HCEC 1CT (cell line): ENCODE measurements at regions not wholly inside any gene's neighbourhood (a gene's known extent, or its start where the extent isn't known, plus 50 kb on each side); places are given as distances from the start of the nearest gene placed in this dataset.

Source experiments
- DNase-seq: peaks from one replicate; pipeline ENCODE4 v3.0.0-alpha.2; 2017

DNA sequence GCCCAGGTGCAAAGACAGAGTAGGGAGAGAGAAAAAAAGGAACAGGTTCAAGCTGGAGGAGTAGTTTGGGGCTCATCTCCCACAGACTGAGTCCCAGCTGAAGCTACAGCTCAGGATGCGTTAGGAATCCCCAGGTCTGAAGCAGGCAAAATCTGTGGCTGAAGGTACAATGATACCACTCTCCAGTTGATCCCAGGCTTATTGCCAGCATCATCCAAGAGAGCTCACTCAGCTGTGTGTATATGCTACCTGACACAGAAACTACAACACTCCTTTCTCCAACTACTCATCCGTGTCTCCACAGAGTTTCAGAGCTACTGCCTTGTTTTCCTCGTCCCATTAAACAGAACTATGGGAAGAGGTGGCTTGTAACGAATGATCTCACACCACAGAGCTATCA is 851.3 kb downstream of the GRID1 start:
- no peak for DNase-seq

DNA sequence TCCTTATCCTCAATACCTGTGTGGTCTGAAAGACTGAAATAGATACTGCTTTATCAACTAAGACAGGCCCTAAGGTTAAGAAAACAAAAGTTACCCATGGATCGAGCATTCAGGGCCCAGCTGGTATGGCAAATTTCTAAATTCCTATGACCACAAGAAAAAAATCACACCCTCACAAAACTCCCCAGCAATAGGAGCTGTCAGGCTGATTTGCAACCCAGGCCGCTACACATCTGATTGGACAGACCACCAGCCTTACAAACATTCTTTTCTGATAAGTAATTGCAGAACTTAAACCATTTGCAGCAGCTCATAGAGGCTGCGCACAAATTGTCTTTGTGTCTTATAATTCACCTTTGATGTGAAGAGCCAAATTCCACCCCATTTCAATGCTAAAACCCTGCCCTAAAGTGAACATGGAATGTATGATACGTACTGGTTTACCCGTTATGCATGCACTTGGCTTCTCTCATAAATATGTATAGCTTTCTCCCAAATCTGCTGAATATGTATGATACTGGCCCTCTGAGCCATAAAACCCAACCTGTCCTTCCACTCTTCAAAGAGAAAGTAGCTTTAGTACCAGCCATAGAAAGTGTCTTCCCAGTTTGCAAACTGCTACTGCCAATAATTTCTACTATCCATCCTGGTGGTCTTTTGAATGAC is 842.5 kb downstream of the GRID1 start:
- DNase-seq, result no peak

DNA sequence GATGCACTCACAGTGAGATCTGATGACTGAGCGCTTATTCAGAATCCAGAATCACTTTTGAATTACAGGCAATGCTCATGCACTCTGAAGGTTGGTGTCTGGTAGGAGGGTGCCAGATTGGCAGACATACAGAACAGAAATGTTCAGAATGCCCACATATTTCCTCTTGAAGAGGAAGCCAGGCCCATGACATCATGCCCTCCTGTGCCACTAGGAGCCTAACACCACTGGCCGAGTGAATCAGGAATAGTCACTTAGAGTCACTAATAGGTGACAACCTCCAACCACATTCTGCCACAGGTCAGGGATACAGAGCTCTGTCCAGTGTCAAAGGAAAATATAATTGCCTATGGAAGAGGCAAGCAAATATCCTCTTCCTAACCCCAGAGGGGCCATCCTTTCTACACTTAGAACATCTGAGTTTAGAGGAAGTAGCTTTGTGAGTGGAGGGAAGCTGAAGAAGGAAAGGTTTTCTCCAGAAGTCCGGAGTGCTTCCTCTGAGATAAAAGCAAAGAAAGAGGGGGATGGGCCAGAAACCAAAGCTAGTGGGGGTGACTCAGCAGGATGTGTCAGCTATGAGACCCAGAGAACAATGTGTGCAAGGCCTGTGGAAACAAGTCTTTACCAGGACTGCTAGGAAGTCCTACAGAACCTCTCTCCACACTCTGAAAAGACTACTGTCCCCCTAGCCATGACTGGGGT is 838.8 kb downstream of the GRID1 start:
- DNase-seq, result no peak

DNA sequence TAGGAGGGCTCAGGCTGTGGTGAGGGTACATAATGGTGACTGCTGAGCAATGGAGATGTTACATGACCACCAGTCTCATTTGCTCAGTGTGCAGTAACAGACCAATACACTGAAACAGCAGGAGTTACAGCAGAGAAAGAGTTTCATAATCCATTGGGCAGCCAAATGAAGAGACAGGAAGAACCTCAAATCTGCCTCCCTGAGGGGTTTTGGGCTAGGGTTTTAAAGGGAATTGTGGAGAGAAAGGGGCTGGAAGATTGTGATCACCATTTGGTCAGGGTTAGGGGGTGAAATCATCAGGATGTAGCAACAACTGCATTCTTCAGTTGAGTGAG is 838.3 kb downstream of the GRID1 start:
- no peak for DNase-seq

DNA sequence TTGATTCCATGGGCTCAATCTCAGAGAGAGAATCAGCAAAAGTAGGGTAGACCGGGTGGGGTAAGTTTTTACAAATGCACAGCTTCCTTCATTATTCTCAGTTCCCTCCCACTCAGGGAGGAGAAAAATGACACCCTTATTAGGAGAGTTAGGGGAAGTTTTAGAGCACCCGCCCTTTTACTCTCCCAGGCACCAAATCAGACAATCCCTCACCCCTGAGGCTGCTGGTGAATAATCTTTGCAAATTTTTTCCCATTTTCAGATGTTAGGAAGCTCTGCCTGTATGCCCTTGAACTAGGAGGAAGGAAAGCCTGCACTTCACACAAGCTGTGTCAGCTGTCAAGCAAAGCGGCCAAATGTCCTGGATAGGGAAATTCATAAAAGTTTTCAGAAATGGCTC is 834.9 kb downstream of the GRID1 start:
- DNase-seq, result no peak

DNA sequence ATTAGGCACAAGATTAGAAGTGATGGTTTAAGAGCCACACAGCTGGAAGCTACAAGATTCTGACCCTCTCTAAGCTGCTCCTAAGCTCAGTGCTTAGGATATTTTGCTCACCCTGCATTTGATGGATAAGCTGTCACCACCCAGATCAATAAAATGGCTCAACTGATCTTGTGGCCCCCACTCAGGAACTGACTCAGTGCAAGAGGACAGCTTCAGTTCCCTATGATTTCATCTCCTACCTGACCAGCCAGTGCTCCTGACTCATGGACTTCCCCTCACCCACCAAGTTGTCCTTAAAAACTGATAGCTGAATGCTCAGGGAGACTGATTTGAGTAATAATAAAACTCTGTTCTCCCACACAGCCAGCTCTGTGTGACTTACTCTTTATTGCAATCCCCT is 833.8 kb downstream of the GRID1 start:
- DNase-seq, result no peak

DNA sequence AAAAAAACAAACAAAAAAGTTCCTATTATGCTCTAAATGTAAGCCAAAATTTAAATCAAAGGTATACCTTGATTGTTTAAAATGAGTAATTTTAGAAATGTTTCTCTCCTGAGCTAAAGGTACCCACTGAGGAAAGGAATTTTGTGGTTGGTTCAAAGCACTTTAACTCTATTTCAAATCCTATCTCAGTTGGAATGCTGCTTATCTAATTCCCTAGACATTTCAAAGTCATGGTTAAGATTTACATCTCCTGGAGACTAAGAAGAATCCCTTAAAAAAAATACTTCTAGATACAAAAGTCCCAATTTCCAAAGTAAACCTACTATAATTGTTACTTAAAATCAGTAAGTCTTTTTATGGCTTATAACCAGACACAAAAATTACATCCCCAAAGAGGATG is 830.7 kb downstream of the GRID1 start:
- no peak for DNase-seq

DNA sequence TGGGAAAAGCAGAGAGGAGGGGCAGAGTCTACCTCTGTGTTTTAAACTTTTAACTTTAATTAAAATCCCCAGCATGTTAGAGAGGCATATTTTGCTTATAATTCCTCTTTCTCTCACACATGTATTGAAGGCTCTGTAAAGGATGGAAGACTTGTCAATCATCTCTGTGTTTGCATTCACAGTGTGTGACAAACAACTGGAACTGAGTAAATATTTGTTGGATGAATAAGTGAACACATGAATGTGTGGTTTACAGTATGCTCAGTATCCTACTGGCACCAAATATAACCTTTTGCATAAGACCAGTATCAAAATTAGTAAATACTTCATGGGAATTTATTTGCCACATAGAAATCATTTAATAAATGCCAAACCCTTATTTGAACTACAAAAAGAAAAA is 829.0 kb downstream of the GRID1 start:
- no peak for DNase-seq

DNA sequence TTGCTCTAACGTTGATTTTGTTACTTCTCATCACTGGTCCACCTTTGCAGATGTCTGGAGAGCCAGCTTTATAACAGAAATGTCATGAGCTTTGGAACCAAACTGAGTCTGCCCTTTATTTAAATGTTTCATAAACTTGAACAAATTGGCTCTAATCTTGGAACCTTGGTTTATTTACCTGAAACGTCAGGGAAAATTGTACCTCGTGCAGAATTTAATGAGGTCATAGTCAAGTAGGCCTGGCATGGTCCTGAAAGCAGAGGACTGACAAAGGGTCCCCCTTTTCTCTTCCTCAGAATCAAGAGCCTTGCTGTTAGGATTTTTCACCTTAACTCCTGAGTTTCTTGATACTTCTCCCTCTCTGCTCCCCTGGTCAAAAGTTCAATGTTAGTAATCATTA is 828.0 kb downstream of the GRID1 start:
- no peak for DNase-seq

DNA sequence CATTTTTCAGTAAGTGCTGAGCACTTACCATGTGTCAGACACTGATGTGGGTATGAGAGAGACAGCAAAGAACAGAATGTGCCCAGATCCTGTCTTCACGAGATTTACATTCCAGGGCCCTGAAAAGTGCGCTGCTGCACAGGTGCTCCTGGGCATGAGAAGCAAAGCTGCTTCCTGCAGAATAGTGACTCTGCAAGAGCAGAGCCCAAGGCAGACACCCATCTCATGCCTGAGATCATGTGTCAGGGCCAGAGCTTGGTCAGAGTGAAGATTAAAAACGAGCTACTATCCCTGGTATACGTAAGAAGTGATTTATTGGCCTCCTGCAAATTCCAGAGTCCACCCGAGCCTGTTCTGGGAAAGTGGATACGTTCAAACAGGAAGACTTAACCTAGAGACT is 824.4 kb downstream of the GRID1 start:
- no peak for DNase-seq

DNA sequence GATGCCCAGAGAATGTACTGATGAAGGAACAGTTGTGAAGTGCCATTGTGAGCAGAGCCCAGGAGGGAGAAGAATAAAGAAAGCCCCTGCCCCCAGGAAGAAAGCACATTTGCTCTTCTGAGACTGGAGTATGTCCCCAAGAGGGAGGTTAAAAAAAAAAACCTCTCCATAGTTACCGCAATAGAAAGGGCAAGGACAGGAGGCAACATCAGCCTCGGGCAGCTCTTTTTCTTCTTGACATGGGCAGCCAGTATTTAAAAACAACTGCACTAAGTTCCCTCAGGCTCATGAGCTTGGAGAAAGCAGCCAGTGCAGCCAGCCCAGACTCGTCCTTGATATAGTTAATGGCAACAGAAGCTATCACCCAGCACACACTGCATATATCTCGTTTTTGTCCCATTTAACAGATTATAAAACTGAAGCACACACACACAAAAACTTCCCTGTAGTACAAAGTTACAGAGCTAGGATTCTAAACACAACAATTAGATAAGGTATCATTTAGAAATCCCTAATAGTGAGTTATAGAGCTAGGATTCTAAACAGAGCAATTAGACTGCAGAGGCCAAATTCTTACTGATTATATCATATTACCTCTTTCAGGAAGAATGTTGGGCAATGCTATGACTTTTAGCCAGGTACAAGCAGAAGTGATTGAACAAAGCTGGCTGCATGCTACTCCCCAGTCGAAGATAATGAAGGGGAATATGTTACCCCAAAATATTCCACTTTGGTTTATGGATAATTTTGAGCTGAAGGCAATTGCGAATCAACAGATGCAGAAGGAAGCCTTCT is 823.5 kb downstream of the GRID1 start:
- no peak for DNase-seq

DNA sequence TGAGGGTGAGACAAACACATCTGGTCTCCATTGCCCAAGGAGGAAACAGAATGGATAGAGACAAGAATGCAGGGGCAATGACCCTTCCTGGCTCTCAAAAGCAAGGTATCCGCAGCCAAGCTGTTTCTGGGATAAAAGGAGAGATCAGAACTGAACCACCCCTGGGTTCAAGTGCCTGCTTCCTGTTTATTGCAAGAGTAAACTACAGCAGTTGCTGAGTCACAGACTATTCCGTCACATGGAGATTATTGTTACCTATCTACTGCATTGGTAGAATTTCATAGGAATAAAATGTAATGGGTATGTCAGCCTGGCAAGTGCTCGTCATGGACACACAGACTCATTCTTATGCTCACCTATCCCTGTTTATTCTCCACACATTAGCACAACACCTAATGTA is 821.6 kb downstream of the GRID1 start:
- no peak for DNase-seq

DNA sequence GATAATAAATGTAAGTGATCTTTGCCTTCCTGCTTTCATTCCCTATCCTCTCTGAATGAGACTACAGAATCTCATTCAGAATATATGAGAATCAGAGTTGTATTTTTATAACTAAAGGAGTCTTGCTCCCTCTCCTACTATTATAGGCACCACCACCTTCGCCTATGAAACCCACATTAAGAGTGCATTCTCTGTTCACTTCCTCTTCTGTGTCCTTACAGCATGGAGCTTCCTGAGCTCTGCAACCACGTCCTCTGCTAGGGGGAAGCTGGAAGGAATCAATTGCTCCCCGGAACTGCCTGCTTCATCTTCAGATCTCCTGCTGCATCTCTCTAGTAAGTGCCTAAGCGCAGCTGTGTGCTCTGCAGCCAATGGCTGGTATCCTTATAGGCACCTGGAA is 820.7 kb downstream of the GRID1 start:
- no peak for DNase-seq

DNA sequence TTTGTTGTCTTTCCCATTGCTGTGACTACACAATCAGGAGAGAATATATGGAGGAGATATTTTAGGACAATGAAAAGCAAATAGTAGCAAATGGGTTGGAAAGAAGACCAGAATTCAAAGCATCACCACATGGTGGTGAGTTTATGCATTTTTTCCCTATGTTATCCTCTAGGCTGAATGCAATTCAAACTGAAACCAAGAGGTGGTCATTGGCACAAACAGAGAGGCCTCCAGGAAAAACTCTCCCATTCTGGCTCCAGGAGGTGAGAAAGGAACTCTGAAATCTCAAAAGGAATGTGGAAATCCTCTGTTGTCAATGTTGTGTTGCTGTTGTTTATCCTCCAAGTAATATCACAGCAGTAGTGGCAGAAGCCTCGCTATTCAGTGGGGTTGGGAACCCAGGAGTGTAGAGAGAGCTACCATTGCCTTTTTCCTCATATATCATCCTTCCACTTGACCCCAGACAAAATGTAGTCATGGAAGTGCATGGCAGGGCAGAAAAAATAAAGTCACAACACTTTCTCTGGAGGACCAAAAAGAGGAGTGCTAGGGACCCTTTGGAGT is 819.1 kb downstream of the GRID1 start:
- DNase-seq, result no peak

DNA sequence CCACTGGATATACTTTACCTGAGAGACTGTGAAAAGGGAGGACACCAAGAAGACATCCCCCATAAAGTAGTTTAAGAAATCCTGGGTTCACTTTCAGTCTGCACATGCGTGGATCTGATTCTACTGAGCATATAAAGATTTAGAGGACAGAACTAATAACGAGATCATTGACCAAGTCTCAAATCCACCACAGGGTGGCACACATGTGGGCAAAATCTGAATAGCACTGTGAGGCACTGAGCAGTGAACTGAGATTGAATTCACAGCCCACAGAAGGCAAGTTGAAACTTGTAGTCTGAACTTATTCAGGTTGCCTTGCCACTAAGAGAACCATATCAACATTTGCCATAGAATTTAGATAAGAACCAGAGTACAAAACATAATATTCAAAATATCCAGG is 818.6 kb downstream of the GRID1 start:
- DNase-seq, result no peak
